ENCODE measurements at regions not wholly inside any gene's neighbourhood (a gene's known extent, or its start where the extent isn't known, plus 50 kb on each side); places are given as distances from the start of the nearest gene placed in this dataset.

DNA sequence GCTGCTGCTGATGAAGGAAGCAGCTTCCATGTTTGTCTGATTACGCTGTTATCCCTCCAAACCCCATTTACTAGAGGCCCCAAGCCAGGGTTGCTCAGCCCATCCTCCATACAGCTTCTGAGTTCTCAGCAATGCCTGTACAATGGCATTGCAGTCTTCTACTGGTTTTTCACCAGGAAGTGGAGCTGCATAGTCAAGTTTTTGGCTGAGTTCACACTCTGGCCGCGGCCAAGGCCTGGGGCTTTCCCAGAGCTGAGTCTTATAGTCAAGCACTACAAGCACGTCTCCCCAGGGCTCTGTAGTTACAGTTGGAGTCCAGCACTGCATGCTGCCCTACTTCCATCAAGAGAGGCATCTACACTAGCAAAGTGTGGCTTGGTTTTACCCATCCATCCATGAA, 182.5 kb downstream of the POU4F1 start:
- DNase-seq = no peak

DNA sequence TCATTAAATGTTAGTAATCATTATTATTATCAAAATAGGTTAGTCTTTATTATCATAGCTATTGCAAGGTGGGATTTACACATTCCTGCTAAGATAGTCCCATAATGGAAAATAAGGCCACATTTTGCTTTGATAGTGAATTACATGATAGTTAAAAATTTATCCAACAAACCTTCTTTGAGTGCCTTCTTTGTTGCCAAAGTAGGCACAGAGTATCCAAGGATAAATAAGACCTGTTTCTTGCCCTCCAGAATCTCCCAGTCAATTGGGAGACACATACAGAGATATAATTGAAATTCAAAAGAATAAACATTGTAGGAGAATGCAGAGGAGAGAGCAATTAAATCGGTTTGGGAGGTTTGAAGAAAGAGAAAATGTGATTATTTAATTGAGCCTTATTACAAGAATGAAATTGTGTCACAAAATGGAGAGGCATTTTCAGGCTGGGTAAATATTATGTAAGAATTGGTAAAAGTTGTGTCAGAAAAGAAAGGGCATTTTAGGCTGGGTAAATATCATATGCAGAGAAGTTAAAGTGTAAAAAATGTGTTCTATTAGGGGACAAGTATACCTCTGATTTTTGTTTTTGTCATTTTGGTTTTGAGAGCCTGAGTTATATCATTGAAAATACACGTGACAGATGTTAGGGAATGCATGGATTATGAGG, 189.3 kb downstream of the POU4F1 start:
- DNase-seq = no peak

DNA sequence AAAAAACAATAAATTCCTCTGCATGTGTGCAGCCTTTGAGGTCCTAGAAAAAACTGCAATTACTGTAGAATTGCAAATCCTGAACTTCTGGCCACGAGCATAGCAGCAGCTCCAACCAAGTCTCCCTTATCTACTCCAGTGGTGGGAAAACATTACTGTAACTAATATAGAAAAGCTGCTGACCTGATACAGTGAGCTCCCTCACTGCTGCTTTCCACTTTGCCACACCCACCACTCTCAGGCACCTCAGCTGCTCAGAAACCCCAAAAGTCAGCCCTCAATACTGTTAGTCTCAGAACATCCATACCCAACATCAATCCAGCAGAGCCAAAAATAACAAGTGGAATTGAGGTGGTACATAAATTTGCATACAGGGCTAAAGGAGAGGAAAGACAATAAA, 192.5 kb downstream of the POU4F1 start:
- no peak for DNase-seq

DNA sequence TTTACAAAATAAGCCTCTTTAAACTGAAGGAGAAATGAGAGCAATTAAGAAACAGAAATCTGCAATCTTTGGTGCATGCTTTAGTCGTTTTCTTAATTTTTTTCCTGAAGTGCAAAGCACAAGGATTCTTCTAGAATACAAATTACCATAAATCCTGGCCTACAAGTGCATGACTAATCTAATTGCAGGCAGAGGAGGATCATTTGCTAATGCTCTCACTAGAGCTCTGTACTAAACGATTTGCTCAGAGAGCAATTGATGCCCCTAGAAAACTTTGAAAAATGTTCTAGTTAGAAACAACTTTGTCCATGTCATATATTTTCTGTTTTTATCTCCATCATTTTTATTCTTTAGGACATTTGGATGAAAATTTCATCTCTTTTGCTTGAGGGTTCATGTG, 193.2 kb downstream of the POU4F1 start:
- no peak for DNase-seq

DNA sequence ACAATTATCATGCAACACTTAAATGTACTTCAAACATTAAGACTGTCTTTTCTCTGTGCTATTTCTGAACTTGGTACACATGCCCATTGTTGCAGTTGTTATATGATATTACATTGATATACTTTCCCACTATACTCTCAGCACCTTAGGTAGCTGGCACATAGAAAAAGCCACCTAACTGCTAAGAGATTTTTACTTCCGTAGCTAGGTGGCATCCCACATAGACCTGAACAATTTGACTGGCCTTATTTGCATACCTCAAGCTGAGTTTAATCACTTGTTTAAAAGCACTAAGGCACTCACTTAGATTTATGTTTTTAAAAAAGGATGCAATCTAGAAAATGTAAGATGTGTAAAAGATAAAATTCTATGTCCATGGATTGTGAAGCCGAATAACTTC, 194.2 kb downstream of the POU4F1 start:
- DNase-seq = no peak

DNA sequence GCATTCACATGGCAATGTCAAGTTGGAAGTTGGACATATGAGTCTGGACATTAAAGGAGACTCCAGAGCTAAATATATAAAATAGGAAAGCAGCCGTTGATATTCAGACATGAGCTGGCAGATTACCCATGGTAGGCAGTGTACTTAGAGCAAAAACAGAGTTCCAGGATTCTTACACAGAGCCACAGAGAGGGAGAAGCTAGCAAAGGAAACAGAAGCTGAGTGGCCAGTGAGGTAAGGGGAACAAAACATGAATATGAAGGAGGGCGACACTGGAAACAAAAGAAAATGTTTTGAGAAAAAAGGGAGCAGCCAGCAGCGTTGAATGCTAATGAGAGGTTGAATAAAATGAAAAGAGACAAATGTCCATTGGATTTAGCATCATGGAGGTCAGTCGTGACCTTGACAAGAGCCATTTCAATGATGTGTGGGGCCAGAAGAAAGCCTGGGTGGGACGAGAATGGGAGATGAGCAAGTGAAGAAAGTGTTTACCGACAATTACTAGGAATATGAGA, 198.4 kb downstream of the POU4F1 start:
- DNase-seq = no peak

DNA sequence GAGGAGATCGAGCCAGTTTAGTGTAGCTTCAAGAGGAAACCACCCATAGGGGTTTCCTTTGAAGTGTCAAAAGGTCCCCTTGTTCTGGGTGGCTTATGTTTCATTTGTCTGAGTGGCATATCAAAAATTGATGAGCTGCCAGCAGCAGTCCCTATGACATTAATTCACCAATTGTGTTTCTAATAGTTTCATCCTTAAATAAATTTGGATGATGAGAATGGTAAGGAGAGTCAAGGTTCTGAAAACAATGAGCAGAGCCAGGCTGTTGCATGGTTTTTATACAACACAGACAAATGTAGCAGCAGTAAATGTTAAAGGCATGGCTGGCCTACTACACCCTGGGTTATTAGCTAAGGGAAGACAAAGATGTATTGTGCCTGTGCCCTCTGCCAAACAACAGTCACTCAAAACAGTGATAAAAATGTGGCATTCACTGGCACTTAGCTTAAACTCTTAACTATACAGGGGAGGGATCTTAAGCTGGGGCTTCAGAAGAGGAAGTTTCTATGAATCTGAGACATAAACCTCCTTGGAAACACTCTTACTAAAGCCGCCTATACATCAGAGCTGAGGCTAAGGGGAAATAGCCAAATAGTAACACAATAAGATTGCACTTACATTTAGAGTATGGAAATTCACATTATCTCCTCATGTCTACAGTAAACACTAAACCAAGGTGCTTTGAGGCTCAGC, 200.5 kb downstream of the POU4F1 start:
- DNase-seq = no peak

DNA sequence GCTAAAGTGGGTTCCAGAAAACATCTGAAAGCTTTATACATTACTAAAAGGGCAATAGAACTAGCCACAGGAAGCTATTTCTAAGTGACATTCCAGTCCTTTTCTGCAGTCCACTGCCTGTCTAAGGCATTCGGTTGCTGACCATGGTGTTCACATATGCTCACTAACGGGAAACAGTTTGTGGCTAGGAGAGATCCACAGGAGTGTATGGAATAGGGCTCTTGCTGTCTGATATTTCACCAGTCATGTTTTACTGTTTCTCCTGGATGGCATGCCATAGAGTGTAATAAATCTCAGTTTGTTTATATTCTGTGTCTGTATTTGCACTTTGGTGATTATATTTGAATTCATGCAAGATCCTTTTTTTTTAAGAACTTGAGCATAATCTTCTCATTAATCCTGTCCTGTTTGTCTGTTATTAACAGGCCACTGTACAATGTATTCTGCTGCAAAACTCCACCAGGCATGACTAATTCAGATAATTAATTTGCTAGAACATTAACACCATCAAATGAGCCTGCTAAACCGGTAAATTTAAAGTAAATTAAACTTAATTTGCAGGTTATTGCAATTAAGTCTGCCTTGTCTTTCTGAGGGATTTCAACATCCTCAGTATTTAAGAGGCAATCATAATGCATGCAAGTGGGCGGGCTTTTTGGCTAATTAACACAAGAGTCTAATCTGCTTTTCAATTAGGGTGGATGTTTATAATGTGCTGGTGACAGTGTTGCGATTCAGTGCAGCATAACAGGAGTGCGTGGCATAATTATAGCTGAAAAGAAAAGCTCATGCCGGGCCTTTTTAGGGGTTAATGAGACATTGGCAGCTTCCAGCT, 201.3 kb downstream of the POU4F1 start:
- no peak for DNase-seq

DNA sequence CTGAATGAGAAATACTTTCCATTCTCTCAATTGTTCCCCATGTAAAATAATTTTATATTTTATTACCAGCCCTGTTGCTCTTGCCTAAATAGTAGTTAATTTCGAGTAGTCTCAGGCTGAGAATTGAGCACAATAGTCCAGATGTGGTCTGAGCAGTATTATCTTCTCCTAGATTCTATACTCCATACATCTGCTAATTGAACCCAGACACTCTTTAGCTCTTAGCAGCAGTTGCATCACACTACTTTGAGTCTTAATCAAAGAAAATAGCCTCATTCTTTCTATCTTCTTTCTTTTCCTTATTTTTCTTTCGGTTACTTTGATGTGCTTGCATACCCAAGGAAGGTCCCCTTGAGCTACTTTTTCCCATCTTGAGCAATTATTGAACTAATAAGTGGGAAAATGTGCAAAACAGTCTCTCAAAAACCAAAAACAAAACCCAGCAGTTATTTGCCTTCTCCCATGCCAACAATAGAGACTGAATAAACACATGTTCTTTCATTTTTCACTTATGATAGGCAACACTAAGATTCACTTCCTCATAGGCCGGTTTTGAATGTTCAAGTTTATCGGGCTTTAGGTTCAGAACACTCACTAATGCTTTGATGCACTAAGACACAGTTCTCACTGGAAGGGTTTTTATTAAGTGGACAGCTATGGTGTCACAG, 204.5 kb downstream of the POU4F1 start:
- DNase-seq = no peak

DNA sequence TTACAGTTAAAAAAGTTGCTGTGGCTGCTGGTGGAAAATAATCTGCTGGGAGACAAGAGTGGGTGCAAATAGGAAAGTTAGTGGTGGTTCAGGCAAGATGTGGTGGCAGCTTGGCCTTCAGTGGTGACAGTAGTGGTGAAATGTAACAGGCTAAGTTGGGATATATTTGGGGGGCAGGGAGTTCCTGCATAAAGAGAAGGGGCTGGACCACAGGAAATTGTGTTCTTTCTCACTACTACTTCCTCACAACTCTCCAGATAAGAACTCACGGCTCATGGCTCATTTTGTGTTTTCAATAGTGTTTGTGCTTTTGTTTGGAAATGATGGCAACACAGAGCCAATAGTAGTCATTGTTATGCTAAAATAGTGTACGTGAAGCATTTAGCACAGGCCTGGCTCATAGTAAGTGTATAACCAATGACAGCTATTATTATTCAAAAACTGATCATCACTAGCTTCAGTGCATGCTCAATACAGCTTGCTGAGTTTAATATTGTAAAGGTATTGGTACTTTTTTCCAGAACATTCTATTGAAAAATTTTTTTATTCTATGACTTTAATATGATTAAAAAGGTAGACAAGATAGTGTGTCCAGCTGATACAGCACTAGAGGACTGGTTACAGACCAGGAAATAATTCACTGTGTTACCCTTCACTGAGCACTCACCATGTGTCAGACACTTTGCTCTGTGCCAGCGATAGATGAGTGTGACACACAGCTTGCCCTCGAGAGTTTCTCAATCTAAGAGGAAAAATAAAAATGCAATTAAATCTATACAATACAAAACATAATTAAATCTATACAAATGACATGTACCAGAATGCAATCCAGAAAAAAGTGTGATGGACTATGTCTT, 209.8 kb downstream of the POU4F1 start:
- no peak for DNase-seq

DNA sequence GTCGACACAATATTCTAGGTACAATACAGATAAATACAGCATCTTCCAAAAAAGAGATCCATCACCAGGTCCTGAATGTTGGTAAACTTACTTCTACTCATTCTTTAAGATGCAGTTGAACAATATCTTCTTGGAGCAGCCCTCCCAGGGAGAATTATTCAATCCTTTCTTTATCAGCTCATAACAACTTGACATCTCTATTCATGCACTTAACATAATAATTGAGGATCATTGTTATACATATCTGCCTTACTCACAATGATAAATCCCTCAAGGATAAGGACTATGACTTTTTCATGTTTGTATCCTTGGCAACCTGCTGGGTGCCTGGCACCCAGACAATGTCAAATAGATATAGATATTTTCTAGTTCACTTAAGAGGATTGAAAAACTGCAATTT, 219.5 kb downstream of the POU4F1 start:
- no peak for DNase-seq

DNA sequence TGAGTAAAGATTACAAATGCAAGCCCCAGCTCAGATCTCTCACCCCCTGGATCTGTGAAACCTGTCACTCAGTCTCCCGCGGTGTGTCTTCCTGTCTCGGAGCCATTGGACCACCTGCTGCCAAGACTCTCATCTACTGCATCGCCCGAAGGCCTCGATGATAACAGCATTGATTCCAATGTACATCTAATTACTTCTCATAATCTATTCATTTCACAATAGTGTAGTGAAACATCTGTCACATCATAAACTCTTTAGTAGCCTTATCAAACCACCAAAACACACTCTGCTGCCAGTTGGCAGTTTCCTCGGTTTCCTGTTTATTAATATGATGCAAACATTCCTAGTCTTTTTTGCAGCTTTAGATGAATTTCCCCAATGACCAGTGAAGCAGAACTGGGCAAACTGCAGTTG, 220.3 kb downstream of the POU4F1 start:
- no peak for DNase-seq

DNA sequence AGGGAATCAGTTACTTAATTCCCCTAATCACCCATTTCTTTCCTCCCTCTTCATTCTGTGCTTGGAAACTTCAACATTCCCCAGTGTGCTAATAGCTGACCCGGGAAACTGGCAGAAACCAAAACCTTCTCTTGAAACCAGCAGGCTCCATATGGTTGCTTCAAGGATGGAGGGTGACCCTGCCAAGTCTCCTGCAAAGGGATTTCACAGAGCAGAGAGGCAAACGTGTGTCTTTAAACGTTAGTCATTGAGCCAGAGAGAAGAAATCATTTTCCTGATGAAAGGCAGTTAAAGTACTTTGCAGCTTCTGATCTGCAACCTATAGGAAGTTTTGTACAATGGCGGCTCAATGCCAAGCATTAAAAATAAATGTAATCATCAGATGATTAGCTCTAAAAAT, 220.9 kb downstream of the POU4F1 start:
- no peak for DNase-seq

DNA sequence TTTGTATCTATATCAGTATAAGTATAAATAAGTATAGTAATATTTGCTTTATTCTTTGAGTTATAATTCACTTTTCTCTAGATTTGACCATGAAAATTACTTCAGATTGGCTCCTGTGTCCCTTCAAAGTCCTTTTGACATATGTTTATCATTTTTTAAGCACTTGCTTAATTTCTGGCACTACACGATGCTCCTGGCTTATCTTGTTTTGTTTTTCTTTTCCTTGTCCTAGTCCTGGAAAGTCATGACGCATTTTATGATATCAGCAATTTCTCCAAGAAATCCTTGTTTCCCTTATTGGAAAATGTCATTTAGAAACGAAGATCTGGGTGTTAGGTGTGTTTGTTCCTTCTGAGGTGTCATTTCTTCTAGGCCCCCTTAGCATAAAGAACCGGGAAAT, 226.5 kb downstream of the POU4F1 start:
- DNase-seq = no peak

DNA sequence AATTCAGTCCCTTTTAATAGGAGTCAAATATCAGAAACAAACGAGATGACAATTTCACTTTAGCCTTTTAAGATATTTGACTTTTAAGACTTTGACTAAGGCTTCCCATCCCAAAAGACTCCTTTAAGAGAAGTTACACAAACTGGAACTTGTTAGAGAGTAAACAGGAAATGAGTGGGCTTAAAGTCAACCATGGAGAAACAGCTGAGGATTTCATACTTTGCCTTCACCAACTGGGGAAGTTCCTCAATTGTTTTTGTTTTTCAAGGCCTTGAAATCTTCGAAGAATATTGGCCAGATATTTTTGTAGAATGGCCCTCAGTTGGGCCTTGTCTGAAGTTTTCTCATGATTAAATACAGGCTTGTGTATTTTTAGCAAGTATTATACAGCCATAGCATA, 227.3 kb downstream of the POU4F1 start:
- DNase-seq = no peak

DNA sequence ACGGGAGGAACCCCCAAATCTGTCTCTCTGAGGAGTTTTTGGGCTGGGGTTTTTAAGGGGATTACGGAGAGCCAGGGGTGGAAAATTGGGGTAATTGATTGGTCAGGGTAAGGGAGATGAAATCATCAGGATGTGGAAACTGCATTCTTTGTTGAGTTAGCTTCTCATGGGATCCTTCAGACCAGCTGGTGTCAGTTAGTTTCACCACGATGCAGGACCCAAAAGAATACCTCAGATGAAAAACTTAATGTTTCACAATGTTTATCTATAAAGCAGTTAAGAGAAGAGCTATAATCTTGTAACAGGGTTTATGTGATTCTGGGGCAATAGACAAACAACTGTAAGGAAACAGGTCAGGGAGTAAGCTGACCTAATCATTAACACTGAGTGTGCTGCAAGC, 230.8 kb downstream of the POU4F1 start:
- peak; percentile 1 for DNase-seq

DNA sequence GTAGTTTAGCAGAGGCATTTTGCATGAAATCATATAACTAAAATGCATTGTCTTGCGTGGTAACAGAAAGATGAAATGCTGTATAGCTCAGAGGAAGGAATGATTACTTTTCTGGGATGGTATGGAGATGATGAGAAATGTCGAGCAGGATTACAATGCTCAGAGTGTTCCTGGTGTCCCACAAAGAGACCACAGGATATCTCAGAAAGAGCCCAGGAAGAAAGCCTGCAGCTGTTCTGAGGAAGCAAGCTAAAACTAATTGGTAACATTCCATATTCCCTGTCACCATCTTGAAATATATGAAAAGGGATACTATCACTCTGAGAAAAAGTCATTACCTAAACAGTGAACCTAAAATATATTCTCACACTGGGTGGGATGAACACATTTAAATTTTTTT, 233.1 kb downstream of the POU4F1 start:
- DNase-seq = no peak

DNA sequence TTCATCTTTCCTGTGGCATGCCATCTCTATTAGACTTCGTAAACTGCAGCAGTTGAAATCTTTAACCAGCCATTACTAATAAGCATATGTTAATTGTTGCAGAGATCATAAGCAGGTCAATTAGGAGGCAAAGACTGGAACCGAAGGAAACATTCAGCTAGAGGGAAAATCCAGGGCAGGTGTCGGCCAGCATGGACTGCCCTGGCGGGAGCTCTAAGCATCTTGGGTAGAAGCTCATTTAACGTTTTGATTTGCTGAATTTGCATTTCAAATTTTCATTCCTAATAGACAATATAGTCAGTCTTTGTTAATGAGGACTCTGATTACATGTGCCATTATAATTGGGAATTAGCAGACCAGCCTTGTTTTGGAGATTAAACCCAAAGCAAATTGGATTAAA, 238.6 kb downstream of the POU4F1 start:
- DNase-seq = no peak

DNA sequence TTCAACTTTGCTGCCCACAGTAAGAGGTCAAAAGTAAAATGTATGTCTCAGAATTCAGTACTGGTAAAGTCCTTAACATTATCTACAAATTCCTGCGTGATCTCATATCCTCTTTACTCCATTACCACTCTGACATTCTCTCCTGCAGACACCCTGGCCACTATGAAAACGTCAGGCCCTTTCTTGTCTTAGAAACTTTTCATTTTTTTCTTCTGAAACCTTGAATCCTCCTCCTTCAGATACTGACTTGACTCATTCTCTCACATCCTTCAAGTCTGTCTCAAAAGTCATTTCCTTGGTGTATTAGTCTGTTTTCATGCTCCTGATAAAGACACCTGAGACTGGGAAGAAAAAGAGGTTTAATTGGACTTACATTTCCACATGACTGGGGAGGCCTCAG, 262.3 kb downstream of the POU4F1 start:
- DNase-seq = no peak

DNA sequence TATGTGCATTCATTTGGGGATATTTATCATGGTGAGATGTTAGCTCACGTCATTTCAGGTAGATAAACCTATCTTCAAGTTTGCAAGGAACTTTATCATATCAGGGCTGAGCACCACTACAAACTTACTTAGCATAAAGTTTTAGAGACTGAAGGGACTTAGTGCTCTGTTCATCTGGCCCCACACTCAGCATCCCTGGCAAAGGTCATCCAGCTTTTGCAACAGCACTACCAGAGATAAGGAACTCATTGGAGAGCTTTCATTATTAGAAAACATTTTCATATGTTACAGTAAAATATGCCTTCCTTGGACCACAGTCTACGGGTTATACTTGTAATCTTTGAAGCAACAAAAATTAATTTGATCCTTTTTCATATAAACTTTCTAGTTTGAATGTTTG, 263.4 kb downstream of the POU4F1 start:
- no peak for DNase-seq

DNA sequence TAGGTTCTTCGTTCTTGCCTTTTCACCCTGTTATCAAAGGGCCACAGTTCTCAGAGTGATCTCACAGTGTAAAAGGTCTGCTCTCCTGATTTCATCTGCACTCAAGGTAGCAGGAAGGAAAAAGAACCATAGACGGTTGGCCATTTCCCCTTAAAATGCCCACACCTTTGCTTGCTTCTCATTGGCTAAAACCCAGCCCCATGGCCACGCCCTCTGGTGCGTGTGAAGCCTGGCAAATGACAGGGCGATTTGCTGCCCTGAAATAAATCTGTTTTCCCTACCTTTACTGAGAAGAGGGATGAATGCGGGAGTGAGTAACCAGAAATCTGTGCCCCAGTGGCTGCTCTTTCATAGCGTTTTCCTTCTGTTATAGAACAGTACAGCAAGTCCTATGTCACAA, 269.3 kb downstream of the POU4F1 start:
- no peak for DNase-seq

DNA sequence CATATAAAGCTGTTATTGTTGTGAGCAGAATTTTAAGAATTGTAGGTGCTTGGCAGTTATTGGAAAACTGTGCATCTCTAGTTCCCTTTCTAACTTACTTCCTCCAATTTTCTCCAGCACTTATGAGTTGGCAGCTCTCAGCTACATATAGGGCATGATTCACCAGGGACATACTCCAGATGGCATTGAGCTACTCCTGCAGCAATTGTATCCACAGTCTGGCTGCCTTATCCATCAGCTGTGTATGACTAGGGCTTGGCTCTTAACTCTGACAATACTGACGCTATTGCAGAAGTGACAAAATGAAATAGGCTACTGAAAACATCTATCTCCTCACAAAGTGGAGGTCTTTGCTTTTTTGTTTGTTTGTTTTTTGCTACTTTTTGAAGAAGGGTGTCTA, 276.7 kb downstream of the POU4F1 start:
- no peak for DNase-seq

All from fibroblast of skin of right quadriceps (primary cell).